ENCODE measurements at regions not wholly inside any gene's neighbourhood (a gene's known extent, or its start where the extent isn't known, plus 50 kb on each side); places are given as distances from the start of the nearest gene placed in this dataset.

DNA sequence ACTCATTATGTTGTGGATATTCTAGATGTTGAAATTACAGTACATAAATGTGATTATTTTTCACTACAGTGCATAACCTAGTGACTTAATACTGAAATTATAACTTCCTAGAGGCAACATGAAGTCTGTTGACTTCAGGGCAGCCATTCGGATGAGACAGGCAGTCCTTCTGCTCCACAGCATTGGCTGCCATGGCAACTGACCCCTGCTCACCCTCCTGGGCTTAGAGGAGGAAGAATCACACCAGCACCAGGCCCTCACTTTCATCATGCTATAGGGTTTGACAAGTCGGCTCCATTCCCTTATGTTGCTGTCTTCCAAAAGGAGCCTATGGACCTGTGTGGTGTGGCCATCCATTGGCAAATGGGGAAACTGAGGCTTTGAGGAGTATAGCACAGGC, 233.5 kb upstream of the TMEM132C start:
- TF ChIP-seq, protein P1, sequence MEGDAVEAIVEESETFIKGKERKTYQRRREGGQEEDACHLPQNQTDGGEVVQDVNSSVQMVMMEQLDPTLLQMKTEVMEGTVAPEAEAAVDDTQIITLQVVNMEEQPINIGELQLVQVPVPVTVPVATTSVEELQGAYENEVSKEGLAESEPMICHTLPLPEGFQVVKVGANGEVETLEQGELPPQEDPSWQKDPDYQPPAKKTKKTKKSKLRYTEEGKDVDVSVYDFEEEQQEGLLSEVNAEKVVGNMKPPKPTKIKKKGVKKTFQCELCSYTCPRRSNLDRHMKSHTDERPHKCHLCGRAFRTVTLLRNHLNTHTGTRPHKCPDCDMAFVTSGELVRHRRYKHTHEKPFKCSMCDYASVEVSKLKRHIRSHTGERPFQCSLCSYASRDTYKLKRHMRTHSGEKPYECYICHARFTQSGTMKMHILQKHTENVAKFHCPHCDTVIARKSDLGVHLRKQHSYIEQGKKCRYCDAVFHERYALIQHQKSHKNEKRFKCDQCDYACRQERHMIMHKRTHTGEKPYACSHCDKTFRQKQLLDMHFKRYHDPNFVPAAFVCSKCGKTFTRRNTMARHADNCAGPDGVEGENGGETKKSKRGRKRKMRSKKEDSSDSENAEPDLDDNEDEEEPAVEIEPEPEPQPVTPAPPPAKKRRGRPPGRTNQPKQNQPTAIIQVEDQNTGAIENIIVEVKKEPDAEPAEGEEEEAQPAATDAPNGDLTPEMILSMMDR (IDR thresholded peaks at IDR 0.05) = no peak
- TF ChIP-seq POLR2A (IDR thresholded peaks at IDR 0.05) = no peak
